GM13976 (cell line): ENCODE measurements at regions not wholly inside any gene's neighbourhood (a gene's known extent, or its start where the extent isn't known, plus 50 kb on each side); places are given as distances from the start of the nearest gene placed in this dataset.
"Not testable (repeated sequence)": the region's sequence is repeated elsewhere in the genome, so short reads cannot be mapped to it uniquely, and the experiment has no call there.

Experiments used
- DNase-seq: peaks from one replicate; pipeline ENCODE4 v3.0.0; 2012; ENCODE audit warnings: low spot score
- in situ Hi-C: fragments of 300-500 bp; cut with MboI; formaldehyde crosslinking; loops from one replicate; pipeline ENCODE4 v1.12.0; 2022; ENCODE audit warnings: low sequenced_read_pairs, mixed read lengths, inconsistent platforms; ENCODE audit not compliant: unreplicated experiment
- TF ChIP-seq, protein P1 (sequence below): IDR thresholded peaks from 2 replicates; pipeline ENCODE4 v1.5.1; 2012; ENCODE audit warnings: borderline replicate concordance, mild to moderate bottlenecking; ENCODE audit not compliant: insufficient read depth; ENCODE audit errors: extremely low read depth, missing control alignments, control extremely low read depth

DNA sequence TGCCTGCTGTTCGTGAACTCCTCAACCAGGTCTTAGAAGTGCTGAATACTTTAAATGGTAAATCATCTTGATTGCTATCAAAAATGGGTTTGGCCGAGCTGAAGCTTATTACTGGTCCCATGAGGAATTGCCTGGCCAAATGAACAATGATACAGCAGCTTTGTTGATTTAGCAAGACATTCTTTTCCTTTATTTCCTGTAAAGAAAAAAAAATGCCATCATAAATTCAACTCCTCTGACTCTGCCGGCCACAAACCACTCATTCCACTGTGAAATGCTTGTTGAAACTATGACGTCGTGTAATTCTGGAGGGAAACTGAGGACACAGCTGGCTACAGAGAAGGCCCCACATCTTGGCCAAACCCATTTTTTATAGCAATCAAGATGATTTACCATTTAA is 74.2 kb upstream of the ID2 start:
- in situ Hi-C loops = no loop called here
- TF ChIP-seq, protein P1, sequence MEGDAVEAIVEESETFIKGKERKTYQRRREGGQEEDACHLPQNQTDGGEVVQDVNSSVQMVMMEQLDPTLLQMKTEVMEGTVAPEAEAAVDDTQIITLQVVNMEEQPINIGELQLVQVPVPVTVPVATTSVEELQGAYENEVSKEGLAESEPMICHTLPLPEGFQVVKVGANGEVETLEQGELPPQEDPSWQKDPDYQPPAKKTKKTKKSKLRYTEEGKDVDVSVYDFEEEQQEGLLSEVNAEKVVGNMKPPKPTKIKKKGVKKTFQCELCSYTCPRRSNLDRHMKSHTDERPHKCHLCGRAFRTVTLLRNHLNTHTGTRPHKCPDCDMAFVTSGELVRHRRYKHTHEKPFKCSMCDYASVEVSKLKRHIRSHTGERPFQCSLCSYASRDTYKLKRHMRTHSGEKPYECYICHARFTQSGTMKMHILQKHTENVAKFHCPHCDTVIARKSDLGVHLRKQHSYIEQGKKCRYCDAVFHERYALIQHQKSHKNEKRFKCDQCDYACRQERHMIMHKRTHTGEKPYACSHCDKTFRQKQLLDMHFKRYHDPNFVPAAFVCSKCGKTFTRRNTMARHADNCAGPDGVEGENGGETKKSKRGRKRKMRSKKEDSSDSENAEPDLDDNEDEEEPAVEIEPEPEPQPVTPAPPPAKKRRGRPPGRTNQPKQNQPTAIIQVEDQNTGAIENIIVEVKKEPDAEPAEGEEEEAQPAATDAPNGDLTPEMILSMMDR = no peak
- no peak for DNase-seq

DNA sequence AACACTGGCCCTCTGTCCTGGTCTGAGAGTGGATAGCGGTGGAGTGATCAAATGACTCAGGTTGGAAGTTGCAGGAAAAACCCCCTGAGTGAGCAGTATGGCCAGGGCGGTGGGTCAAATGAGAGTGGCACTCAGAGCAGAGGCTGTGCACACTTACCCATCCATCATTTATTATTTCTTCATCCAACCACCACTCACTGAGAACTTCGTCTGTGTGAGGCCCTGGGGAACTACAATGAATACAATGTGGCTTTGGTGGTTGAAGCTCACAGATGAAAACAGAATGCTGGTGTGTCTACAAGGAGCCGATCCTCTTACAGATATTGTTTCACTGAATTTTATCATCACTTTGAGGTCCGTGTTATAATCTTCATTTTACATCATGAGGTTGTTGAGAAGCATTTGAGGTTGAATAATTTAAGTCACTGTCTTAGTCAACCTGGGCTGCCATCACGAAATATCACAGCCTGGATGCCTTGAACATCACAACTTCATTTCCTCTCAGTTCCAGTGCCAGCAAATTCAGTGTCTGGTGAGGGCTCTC is 73.4 kb upstream of the ID2 start:
- in situ Hi-C loops = no loop called here
- no peak for DNase-seq
- TF ChIP-seq, protein P1 = no peak

DNA sequence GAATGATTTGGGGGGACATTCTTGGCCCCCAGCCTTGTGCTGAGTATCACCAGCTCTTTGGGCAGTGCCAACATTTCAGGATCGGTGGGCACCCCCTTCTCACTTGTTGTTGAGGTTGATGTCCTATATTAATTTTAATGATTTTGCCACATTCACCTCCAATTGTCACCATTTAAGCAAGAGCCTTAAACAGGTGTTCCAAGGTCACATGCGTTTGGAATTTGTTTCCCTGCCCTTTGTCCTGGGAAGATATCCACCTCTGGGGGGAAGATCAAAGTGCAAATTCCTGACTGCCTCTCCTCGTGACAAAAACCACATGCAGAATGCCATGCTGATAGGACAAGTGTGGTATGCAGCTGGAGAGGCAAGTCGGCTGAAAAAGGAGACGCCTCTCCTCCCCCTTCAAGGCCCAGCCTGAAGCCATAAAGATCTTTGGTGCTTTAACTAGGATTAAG is 72.5 kb upstream of the ID2 start:
- TF ChIP-seq, protein P1 = no peak
- in situ Hi-C loops = no loop called here
- no peak for DNase-seq

DNA sequence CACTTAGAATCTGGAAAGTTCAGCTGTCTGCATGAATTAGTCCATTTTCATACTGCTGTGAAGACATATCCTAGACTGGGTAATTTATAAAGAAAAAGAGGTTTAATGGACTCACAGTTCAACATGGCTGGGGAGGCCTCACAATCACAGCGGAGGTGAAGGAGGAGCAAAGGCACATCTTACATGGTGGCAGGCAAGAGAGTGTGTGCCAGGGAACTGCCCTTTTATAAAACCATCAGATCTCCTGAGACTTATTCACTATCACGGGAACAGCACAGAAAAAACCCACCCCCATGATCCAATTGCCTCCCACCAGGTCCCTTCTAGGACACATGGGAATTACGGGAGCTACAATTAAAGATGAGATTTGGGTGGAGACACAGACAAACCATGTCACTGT is 71.1 kb upstream of the ID2 start:
- DNase-seq, in situ Hi-C loops: not testable (repeated sequence)

DNA sequence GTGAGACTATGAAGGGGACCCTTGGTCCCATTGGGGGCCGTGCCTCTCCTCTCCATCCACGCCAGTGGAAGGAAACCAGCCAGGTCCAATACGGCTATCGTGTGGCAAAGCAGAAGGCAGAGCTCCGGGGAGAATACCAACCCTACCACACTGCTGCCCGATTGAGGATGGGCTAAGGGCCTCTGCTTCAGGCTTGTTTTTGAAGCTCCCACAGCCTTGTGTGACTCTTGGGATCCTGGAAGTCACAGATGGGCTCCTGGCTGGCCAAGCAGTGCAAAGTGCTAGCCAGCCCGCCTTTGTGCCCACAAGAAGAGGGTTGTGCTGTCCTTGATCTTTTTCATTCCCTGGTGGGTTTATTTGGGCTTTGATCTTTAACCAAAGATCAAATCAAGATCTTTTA is 70.6 kb upstream of the ID2 start:
- TF ChIP-seq, protein P1 = no peak
- in situ Hi-C loops = no loop called here
- DNase-seq = no peak

DNA sequence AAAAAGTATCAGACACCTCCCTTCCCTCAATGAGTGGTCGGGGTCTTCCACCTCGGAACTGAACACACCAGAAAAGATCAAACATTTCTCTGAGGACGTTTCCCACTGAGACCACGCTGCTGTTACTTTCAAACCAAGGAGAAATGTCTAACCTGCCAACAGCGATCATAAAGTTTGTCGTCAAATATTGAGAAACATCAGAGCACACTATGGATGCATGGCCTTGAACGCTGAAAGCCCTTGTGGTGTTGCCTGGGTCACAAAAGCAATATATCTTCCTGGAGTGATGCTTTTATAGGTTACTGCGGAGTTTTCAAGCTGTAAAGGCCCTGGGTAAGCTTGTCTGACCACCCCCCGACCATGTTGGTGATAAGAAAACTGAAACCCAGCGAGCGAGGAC is 70.2 kb upstream of the ID2 start:
- TF ChIP-seq, protein P1 = no peak
- no peak for DNase-seq
- in situ Hi-C loops = no loop called here

DNA sequence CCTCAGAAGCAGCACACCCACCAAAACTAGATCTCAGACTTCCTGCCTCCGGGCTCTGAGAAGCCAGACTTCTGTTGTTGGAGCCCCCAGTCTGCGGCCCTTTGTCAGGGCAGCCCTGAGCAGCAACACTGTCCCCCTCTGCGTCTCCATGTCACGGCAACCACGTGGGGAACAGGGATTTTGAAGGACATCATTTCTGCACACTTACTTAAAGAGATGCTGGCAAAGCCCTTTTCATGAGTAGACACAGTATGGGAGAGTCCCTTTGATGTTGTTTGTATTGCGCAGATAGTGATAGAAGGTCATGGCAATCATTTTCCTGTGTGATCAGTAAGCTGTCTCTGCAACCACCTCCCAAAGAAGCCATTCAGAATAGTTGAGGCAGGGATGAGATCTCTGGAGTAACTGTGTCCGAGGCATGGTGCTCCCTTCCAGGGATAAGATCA is 69.1 kb upstream of the ID2 start:
- in situ Hi-C loops = no loop called here
- DNase-seq = no peak
- TF ChIP-seq, protein P1 = no peak

DNA sequence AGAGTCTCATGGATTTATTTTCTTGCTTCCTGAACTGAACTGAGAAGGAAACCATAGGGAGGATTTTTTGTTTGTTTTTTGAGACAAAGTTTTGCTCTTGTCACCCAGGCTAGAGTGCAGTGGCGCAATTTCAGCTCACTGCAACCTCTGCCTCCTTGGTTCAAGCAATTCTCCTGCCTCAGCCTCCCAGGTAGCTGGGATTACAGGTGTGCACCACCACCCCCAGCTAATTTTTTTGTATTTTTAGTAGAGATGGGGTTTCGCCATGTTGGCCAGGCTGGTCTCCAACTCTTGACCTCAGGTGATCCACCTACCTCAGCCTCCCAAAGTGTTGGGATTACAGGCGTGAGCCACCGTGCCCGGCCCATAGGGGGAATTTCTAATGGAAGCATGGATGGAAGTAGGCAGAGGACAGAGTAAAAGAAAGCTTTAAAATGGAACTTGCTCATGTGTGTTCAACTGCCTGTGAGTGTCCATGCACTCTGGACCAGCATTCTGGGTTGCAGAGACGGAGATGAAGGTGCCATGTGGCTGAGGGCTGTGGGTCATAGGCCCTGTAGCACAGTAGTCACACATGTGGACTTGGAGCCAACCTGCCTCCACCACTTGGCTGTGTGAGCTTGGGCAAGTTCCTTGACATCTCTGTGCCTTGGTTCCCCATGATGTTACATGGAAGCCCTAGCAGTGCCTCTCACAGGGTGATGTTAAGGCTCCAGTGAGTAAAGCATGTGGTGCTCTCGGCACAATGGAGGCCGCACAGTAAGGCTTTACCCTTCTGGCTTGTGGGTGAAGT is 68.5 kb upstream of the ID2 start:
- DNase-seq, in situ Hi-C loops: not testable (repeated sequence)
